ENCODE measurements at regions not wholly inside any gene's neighbourhood (a gene's known extent, or its start where the extent isn't known, plus 50 kb on each side); places are given as distances from the start of the nearest gene placed in this dataset.

DNA sequence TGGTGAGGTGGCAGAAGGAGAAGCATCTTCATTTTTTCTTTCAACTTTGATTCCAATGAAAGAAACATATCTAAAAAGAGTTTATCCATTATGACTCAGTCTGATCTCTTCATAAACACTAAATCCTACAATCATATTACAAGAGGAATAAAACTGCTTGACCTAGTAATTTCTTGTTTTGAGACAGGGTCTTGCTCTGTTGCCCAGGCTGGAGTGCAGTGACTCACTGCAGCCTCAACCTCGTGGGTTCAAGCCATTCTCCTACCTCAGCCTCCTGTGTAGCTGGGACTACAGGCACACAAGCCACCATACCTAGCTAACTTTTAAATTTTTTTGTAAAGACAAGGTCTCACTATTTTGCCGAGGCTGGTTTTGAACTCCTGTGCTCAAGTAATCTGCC lies 147.2 kb downstream of the NDUFA12 start:
- no peak overlapping the region for H3K4me3 ChIP-seq (ENCODE audit: low read depth in 2 of 2, low read length in 2 of 2)
- POLR2A ChIA-PET: no interaction called here
- no peak for ATAC-seq
- H3K36me3 ChIP-seq (ENCODE audit: control insufficient read depth, insufficient read depth, low read length): no peaks in the 10 kb centered on the region
- intact Hi-C loops (cut with micrococcal nuclease; ENCODE audit: unreplicated experiment) (no loop called here), in situ Hi-C loops (cut with HindIII; ENCODE audit: low pct_unique_long_range_greater_than_20kb, low sequenced_read_pairs) (no loop called here)
- H3K27me3 ChIP-seq (ENCODE audit: control insufficient read depth, insufficient read depth, low read length): peaks cover 18% of the 10 kb centered on the region
- no peak overlapping the region for H3K27ac ChIP-seq (ENCODE audit: low read length)
- CTCF ChIA-PET: no interaction called here
- DNase-seq (ENCODE audit: low read depth, low spot score): no peak
- no TSS peak for BruUV-seq (replicated peaks)
- H3K4me1 ChIP-seq (ENCODE audit: control insufficient read depth, insufficient read depth, low read length): no peaks in the 10 kb centered on the region
- H3K9me3 ChIP-seq (ENCODE audit: control insufficient read depth, insufficient read depth, low read depth, low read length): no peaks in the 10 kb centered on the region
- TF ChIP-seq SIN3A (IDR thresholded peaks at IDR 0.05; ENCODE audit: borderline replicate concordance, insufficient read depth, low read depth, low read length) (no peak), CTCF (IDR thresholded peaks at IDR 0.05) (no peak), POLR2AphosphoS5 (IDR thresholded peaks at IDR 0.05; ENCODE audit: low read depth, low read length) (no peak), TCF7L2 (IDR thresholded peaks at IDR 0.05; ENCODE audit: low read depth, low read length) (no peak), REST (IDR thresholded peaks at IDR 0.05; ENCODE audit: insufficient read depth in 1 of 2, low read depth in 2 of 2, low read length in 1 of 2) (no peak)

DNA sequence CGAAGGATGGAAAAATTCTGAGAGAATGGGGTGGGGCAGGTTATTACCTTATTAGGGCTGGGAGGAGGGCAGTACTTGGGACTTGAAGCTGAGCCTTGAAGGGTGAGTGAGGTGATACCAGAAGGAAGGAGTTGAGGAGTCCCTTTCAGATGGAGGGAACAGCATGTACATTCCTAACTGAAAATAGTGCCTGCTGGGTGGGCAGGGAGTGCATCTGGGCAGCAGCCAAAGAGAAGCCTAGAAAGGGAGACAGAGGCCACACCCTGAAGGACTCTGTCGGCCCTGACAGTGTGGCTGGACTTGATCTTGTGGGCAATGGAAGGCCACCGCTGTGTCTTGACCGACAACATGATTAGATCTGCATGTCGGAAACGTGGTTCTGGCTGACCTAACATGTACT lies 147.6 kb downstream of the NDUFA12 start:
- H3K4me3 ChIP-seq (ENCODE audit: low read depth in 2 of 2, low read length in 2 of 2): no peak overlapping the region
- ATAC-seq (no peak), DNase-seq (ENCODE audit: low read depth, low spot score) (no peak)
- H3K27ac ChIP-seq (ENCODE audit: low read length): no peak overlapping the region
- BruUV-seq (replicated peaks): no TSS peak
- no peaks in the 10 kb centered on the region for H3K36me3 ChIP-seq (ENCODE audit: control insufficient read depth, insufficient read depth, low read length)
- intact Hi-C loops (cut with micrococcal nuclease; ENCODE audit: unreplicated experiment) (no loop called here), in situ Hi-C loops (cut with HindIII; ENCODE audit: low pct_unique_long_range_greater_than_20kb, low sequenced_read_pairs) (no loop called here)
- H3K9me3 ChIP-seq (ENCODE audit: control insufficient read depth, insufficient read depth, low read depth, low read length): no peaks in the 10 kb centered on the region
- TF ChIP-seq REST (IDR thresholded peaks at IDR 0.05; ENCODE audit: insufficient read depth in 1 of 2, low read depth in 2 of 2, low read length in 1 of 2) (no peak), SIN3A (IDR thresholded peaks at IDR 0.05; ENCODE audit: borderline replicate concordance, insufficient read depth, low read depth, low read length) (no peak)
- ChIA-PET CTCF (no interaction called here), POLR2A (interaction anchor here (0.6 kb wide), 1 partner anchor 529 kb away, joined by 3 read pairs; no protein-coding TSS in a partner anchor)
- H3K4me1 ChIP-seq (ENCODE audit: control insufficient read depth, insufficient read depth, low read length): no peaks in the 10 kb centered on the region
- peaks cover 18% of the 10 kb centered on the region for H3K27me3 ChIP-seq (ENCODE audit: control insufficient read depth, insufficient read depth, low read length)

All from Panc1 (cell line).